Psoas muscle (tissue), 7 donors: ENCODE measurements at regions not wholly inside any gene's neighbourhood (a gene's known extent, or its start where the extent isn't known, plus 50 kb on each side); places are given as distances from the start of the nearest gene placed in this dataset.

Experiments
- ATAC-seq, 4 donors: fragments of 200-7000 bp; cut with Tn5 transposase; one replicate each; pipeline ENCODE4 v1.9.1; 2020; ENCODE audit warnings: moderate library complexity in 3 of 4, mild to moderate bottlenecking in 2 of 4
- DNase-seq, 2 donors: peaks; one replicate each; pipeline ENCODE4 v3.0.0-alpha.2; 2020
- H3K27ac ChIP-seq: fragments of 200-600 bp; one replicate; pipeline ENCODE4 v1.8.0; 2022
- H3K27me3 ChIP-seq, 3 donors: fragments of 200-600 bp in 1 of 3; one replicate each; pipeline versions ENCODE4 v1.6.1 to v1.8.0; 2013 to 2022; ENCODE audit warnings: low read length in 2 of 3, mild to moderate bottlenecking in 2 of 3, moderate library complexity in 1 of 3; ENCODE audit not compliant: insufficient read depth in 3 of 3
- H3K36me3 ChIP-seq, 2 donors: fragments of 200-600 bp in 1 of 2; one replicate each; pipeline versions ENCODE4 v1.6.1 to v1.8.0; 2013 to 2022; ENCODE audit warnings: low read depth in 1 of 2, mild to moderate bottlenecking in 1 of 2, moderate library complexity in 1 of 2; ENCODE audit not compliant: insufficient read depth in 1 of 2
- H3K4me1 ChIP-seq: fragments of 200-600 bp; one replicate; pipeline ENCODE4 v1.8.0; 2022
- H3K4me3 ChIP-seq: fragments of 200-600 bp; one replicate; pipeline ENCODE4 v1.8.0; 2022; ENCODE audit warnings: mild to moderate bottlenecking
- H3K9me3 ChIP-seq: fragments of 200-600 bp; one replicate; pipeline ENCODE4 v1.8.0; 2022
- WGBS, 3 donors: extraction: QIAGEN DNeasy Blood & Tissue Kit; methylation state at CpG; one replicate each; pipeline versions ENCODE4 v1.1.6 to v1.1.7; 2013; 5-methylcytosine and 5-hydroxymethylcytosine counted together
- intact Hi-C, 2 donors: fragments of 100-400 bp; cut with DNase I; formaldehyde crosslinking; loops; one replicate each; pipeline versions ENCODE4 v1.11.0 to v1.14.2; 2022
- TF ChIP-seq, protein P1 (sequence below): fragments of 200-600 bp; IDR thresholded peaks from one replicate; pipeline ENCODE4 v1.8.0; 2022; ENCODE audit warnings: antibody characterized with exemption
- donor health status: healthy with polysubstance abuse.
- donor health status: DM: no; HTN: no; CAD: no; lungs with moderate emphysema.
- donor health status: Bipolar disorder and iron deficiency.
- donor health status: healthy.
- donor health status: DM: yes; HTN: yes; CAD: no.
- donor health status: DM: no; HTN: no; CAD: no.
- donor health status: DM: yes; HTN: yes; CAD: no.

DNA sequence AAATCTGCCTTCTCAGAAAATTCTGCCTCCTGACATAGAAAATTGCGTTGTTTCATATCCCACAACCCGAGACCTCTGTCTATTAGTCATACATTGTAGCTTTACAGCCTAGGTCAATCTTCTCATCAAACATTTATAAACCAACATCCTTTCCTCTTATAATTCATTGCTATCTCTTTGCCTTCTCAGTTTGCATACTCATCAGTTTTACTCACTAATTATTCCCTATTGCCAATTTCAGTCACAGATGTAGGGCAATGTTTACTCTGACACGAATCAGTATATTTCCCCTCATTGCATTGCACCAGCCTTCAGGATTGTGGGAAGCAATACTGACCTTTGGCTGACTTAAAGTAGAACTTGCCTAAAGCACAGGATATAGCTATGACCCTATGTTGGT, 247.2 kb downstream of the CEMIP2 start:
- no peaks in the 10 kb centered on the region for H3K36me3 ChIP-seq
- DNase-seq, result no peak
- TF ChIP-seq, protein P1, sequence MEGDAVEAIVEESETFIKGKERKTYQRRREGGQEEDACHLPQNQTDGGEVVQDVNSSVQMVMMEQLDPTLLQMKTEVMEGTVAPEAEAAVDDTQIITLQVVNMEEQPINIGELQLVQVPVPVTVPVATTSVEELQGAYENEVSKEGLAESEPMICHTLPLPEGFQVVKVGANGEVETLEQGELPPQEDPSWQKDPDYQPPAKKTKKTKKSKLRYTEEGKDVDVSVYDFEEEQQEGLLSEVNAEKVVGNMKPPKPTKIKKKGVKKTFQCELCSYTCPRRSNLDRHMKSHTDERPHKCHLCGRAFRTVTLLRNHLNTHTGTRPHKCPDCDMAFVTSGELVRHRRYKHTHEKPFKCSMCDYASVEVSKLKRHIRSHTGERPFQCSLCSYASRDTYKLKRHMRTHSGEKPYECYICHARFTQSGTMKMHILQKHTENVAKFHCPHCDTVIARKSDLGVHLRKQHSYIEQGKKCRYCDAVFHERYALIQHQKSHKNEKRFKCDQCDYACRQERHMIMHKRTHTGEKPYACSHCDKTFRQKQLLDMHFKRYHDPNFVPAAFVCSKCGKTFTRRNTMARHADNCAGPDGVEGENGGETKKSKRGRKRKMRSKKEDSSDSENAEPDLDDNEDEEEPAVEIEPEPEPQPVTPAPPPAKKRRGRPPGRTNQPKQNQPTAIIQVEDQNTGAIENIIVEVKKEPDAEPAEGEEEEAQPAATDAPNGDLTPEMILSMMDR, result no peak
- H3K4me1 ChIP-seq, result no peaks in the 10 kb centered on the region
- no peak overlapping the region for H3K27ac ChIP-seq
- no peaks in the 10 kb centered on the region for H3K27me3 ChIP-seq
- H3K9me3 ChIP-seq, result no peaks in the 10 kb centered on the region
- intact Hi-C loops, result no loop called here
- no peak overlapping the region for H3K4me3 ChIP-seq
- no peak for ATAC-seq
- 62 to 66% (median 66%) methylated on average over 3 of the region's 3 CpGs for WGBS, 3 donors

DNA sequence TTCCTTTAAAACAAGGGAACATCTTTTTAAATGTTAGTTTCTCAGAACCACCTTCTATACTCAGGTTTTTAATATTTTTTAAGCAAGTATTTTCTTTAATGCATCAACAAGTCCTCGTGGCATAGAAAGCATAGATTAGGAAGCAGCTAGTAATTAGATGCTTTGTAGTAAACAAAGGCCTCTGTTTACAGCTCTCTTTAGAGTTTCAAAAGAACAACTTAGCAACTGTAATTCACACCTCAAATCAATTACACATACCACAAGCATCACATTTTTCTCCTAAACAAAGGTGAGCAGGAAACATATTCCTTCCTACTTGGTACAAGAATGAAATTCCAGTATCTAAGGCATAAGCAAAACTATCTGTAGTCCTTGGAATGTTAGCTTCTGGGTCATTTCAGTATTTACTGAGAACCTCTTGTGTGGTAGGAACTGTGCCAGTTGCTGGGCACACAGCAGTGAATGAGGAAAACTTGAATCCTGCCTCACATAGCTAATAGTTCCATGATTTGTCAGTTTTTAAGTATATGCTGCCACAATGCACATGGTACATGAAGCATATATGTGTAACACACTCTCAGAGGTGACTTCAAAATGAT, 249.1 kb downstream of the CEMIP2 start:
- DNase-seq, result no peak
- no peak for ATAC-seq
- no peaks in the 10 kb centered on the region for H3K27me3 ChIP-seq
- TF ChIP-seq, protein P1, result no peak
- no peak overlapping the region for H3K4me3 ChIP-seq
- WGBS, 3 donors, result 11 to 18% (median 16%) methylated on average over 1 of the region's 1 CpG
- intact Hi-C loops, result no loop called here
- H3K4me1 ChIP-seq, result no peaks in the 10 kb centered on the region
- no peaks in the 10 kb centered on the region for H3K9me3 ChIP-seq
- H3K36me3 ChIP-seq, result no peaks in the 10 kb centered on the region
- H3K27ac ChIP-seq, result no peak overlapping the region

DNA sequence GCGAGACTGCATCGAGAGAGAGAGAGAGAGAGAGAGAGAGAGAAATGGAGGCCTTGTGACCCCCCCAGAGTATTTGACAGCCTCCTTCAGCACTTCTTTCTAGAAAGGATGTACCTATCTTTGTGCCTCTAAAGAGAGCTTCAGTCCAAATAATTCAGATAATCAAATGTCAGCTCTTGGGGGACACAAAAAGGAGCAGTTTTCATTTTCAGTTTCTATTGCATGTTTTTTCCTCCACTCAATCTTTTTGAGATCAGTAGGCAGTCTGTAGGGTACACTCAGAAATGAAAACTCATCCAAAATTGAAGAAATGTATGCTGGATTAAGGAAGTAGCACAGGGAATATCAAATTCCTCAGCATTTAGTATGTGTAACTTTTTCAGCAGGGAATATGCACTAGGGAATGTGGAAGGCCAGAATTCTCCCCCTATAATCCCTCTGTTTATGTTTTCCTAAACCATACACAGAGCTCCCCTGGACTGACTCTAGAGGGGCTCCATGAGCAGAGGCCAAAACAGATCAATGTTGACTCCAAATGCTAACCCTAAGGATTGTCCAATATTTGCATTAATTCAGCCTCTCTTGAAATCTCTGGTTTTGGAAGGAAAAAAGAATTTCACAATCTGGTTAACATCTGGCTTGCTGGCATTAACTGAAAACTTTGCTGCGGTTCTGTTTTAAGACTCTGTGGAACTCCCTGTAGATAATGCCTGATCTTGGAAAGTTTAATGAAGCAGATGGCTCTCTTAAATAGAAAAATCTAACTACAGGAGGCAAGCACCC, 250.1 kb downstream of the CEMIP2 start:
- intact Hi-C loops, result no loop called here
- Histone ChIP-seq H3K27me3 (no peaks in the 10 kb centered on the region), H3K4me3 (no peak overlapping the region), H3K36me3 (no peaks in the 10 kb centered on the region), H3K9me3 (no peaks in the 10 kb centered on the region), H3K27ac (no peak overlapping the region), H3K4me1 (no peaks in the 10 kb centered on the region)
- TF ChIP-seq, protein P1, result no peak
- 51 to 62% (median 52%) methylated on average over 3 of the region's 3 CpGs for WGBS, 3 donors
- DNase-seq, result no peak
- ATAC-seq, result no peak

DNA sequence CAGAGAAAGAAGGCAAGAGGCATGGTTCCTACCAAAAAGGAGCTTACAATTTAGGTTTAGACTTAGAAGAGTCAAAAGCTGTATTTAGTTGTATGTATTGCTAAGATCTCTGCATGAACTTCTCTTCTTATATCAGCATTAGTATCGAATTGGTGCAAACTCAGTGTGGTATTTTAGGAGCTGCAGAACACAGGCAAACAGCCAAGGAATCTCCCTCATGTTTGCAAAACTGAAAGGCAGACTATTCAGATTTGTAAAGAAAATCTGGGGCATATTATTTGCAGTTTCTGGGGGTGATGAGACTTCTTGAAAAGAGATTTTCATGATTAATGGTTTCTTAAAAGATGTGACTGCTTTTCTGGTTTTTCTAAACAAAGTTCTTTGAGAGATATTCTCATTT, 252.7 kb downstream of the CEMIP2 start:
- Histone ChIP-seq H3K27ac (no peak overlapping the region), H3K4me1 (no peaks in the 10 kb centered on the region), H3K9me3 (no peaks in the 10 kb centered on the region), H3K27me3 (no peaks in the 10 kb centered on the region), H3K36me3 (no peaks in the 10 kb centered on the region), H3K4me3 (no peak overlapping the region)
- TF ChIP-seq, protein P1, result no peak
- ATAC-seq, result no peak
- intact Hi-C loops, result no loop called here
- DNase-seq, result no peak
- 21 to 33% (median 28%) methylated on average over 1 of the region's 1 CpG for WGBS, 3 donors

DNA sequence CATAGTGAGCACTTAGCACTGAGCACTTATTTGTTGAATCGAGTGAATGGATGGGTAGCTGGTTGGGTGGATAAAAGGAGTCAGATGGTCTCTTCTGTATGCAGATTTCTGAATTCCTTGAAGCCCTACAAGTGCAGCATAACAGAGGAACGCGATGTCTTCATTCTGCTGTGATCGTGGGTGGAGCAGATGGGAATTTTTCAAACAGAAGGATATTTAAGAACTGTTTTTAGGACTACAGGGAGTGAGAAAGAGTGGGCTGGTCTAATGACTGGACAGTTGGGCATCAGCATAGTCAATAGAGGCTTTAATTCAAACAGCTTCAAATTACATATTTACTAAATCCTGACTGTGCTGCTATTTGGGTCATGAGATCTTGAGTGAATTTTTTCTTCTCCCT, 253.2 kb downstream of the CEMIP2 start:
- Histone ChIP-seq H3K36me3 (no peaks in the 10 kb centered on the region), H3K27ac (no peak overlapping the region), H3K9me3 (no peaks in the 10 kb centered on the region), H3K27me3 (no peaks in the 10 kb centered on the region), H3K4me3 (no peak overlapping the region), H3K4me1 (no peaks in the 10 kb centered on the region)
- DNase-seq, result no peak
- TF ChIP-seq, protein P1, result no peak
- ATAC-seq, result no peak
- WGBS, 3 donors, result 61 to 63% (median 62%) methylated on average over 4 of the region's 4 CpGs
- intact Hi-C loops, result no loop called here
